AG09309 (cell line): ENCODE measurements at regions not wholly inside any gene's neighbourhood (a gene's known extent, or its start where the extent isn't known, plus 50 kb on each side); places are given as distances from the start of the nearest gene placed in this dataset.

ENCODE experiments used
- DNase-seq: peaks from one replicate; pipeline ENCODE4 v3.0.0-alpha.2; 2010; ENCODE audit warnings: low read depth
- H3K4me3 ChIP-seq: 2 replicates; pipeline ENCODE4 v1.5.1; 2011; ENCODE audit warnings: mild to moderate bottlenecking, low read depth, low read length, moderate library complexity; ENCODE audit not compliant: control insufficient read depth
- TF ChIP-seq, protein P1 (sequence below): IDR thresholded peaks from 2 replicates; pipeline ENCODE4 v1.5.1; 2011; ENCODE audit warnings: mild to moderate bottlenecking, low read depth, low read length, inconsistent platforms; ENCODE audit not compliant: insufficient read depth, control insufficient read depth; ENCODE audit errors: missing control alignments

DNA sequence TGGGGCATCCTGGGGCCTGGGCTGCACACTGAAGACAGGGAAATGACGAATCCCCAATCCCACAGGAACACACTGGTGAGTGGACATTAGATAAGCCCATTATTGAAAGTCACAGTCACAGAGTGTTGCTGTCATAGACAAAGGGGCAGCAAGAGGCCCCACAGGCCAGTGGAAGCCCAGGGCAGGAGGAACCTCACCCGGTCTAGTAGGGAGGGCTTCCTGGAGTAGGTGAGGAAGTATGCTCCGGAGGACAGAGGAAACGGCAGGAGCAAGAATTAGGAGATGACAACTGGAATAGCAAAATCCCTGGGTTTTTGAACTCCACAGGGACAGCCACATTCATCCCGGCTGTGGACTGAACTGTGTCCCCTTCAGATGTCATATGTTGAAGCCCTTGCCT is 101.2 kb downstream of the TPRA1 start:
- H3K4me3 ChIP-seq, result no peak overlapping the region
- DNase-seq, result no peak
- TF ChIP-seq, protein P1, sequence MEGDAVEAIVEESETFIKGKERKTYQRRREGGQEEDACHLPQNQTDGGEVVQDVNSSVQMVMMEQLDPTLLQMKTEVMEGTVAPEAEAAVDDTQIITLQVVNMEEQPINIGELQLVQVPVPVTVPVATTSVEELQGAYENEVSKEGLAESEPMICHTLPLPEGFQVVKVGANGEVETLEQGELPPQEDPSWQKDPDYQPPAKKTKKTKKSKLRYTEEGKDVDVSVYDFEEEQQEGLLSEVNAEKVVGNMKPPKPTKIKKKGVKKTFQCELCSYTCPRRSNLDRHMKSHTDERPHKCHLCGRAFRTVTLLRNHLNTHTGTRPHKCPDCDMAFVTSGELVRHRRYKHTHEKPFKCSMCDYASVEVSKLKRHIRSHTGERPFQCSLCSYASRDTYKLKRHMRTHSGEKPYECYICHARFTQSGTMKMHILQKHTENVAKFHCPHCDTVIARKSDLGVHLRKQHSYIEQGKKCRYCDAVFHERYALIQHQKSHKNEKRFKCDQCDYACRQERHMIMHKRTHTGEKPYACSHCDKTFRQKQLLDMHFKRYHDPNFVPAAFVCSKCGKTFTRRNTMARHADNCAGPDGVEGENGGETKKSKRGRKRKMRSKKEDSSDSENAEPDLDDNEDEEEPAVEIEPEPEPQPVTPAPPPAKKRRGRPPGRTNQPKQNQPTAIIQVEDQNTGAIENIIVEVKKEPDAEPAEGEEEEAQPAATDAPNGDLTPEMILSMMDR, result no peak

DNA sequence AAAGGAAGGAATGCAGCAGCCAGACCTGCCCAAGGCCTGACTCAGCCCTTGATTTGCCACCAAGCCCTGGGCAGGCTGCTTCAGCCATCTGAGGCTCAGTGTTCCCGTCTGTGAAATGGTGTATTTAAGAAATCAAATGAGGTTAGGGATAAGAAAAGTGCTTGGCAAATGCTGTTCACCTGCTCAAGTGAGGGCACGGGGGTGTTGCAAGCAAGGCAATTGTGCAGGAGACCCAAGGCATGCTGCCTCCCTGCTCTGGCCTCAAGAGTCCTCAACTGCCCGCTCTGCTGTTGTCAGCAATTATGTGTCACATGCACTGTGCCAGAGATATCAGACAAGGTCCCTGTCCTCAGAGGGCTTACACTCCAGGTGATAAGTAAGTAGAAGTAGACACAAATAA is 101.8 kb downstream of the TPRA1 start:
- DNase-seq, result no peak
- TF ChIP-seq, protein P1, result no peak
- no peak overlapping the region for H3K4me3 ChIP-seq

DNA sequence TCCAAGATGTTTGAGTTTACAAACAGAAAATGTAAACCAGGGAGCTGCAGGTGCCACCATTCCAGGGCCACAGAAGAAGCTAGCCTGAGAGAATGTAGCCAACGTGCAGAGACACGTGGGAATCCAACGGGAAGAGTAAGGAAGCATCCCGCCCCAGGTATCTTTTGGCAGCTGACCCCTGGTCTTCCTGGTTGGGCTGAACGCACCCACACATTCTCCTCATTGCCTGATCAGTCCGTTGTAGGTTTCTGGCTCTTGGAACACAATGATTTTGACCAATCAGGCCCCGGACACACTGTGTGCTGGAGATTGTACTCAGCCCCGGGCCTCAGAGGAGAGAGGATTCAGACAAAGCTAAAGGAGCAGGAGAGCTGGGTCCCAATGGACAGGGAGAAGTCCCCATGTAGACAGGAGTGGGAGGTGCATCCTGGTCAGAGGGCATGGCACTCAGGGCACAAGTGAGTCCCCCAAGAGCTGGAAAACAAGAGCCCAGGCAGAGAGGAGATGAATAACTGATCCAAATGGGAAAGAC is 102.3 kb downstream of the TPRA1 start:
- TF ChIP-seq, protein P1, result no peak
- no peak for DNase-seq
- H3K4me3 ChIP-seq, result no peak overlapping the region

DNA sequence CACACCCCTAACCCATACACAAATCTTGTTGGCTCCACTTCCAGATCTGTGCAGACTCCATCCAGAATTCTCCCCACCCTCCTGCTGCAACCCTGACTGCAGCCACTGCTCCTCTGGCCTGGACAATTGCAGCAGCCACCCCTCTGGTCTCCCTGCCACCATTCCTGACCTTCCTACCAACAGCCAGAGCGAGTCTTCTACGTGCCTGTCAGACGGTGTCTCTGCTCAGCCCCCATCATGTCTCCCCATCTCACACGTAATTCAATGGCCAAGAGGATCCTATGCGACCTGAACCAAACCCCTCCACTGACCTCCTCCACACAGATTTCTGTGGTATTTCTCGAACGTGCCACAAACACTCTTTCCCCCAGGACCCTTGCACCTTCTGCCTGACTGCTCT is 103.3 kb downstream of the TPRA1 start:
- TF ChIP-seq, protein P1, result no peak
- DNase-seq, result no peak
- H3K4me3 ChIP-seq, result no peak overlapping the region

DNA sequence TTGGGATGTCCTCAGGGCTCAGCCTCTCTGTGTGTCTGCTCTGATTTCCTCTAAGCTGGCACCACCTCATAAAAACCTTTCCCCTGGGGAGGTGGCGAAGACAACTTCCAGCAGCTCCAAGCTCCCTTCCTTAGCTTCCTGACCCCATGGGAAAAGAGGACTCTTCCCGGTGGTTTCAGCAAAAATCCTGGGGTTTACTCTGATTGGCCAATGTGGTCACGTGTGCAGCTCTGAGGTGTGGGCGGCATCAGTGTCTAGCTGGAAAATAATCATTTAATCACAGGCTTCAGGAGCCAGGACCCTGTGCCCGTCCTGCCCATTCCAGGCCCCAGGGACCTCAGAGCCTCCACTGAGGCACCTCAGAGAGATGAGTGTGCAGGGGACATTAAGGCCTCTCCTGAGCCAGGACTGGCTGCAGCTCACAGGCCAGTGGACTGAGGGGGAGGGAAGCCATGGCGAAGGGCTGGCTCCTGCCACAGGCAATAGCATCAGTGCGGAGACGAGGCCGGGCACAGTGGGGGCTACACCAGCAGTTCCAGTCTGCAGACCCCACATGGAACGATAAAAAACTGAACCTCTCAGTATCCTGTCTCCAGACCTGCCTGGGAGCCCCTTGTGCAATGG is 104.1 kb downstream of the TPRA1 start:
- TF ChIP-seq, protein P1, result no peak
- DNase-seq, result no peak
- H3K4me3 ChIP-seq, result no peak overlapping the region

DNA sequence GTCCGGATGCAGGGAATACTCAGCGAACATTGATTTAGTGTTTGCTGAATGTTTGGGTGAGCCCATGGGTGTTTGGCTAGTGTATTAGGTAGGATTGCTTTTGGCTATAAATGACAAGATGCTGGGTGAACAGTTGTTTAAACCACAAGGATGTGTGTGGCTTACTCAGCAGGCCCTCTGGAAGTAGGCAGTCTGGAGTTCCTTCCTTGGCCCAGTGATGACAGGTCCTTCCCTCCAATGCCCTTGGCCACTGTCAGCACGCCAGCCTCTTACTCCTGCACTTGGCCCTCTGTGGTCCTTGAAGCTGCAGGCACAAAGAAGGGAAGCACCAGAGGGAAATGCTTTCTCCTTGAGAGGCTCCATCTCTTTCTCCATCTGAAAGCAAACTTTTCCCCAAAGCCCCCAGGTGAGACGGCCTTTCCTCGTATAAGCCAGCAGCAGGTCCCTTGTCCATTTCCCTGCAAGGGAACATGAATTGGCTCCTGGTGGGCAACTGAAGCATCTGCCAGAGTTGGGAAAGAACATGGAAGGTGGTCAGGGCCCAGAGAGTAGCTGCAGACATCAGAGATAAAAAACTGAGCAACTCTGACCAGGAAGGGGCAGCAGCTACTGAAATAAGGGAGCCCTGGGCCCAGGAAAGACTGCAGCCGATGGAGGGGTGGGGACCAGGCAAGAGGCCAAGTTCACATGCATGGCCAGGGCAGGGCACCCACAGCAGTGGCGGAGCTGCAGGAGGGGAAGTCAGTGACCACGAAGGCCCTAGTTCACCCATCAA is 105.0 kb downstream of the TPRA1 start:
- H3K4me3 ChIP-seq, result no peak overlapping the region

More for the DNA sequence above, 105.0 kb downstream of the TPRA1 start:
- TF ChIP-seq, protein P1, result no peak
- no peak for DNase-seq
